SK-N-SH treated with all-trans-retinoic acid at 6 μM for 48 hours (cell line): ENCODE measurements at regions not wholly inside any gene's neighbourhood (a gene's known extent, or its start where the extent isn't known, plus 50 kb on each side); places are given as distances from the start of the nearest gene placed in this dataset.

Experiments used
- ATAC-seq: fragments of 200-7000 bp; cut with Tn5 transposase; 3 replicates; pipeline ENCODE4 v1.9.1; 2020; ENCODE audit warnings: mild to moderate bottlenecking, moderate library complexity
- ARNTL ChIP-seq: fragments of 450-650 bp; formaldehyde crosslinking; IDR thresholded peaks from 2 replicates; pipeline ENCODE4 v1.5.0; 2020; ENCODE audit warnings: low read depth, mild to moderate bottlenecking, moderate library complexity, borderline replicate concordance
- BACH2 ChIP-seq: fragments of 250-450 bp; sonication (Bioruptor Pico); IDR thresholded peaks from 2 replicates; pipeline ENCODE4 v1.9.0; 2021; ENCODE audit warnings: mild to moderate bottlenecking, borderline replicate concordance
- CSDC2 ChIP-seq: fragments of 250-450 bp; sonication (Bioruptor Pico); IDR thresholded peaks from 2 replicates; pipeline ENCODE4 v1.5.0; 2020; ENCODE audit warnings: mild to moderate bottlenecking, moderate library complexity
- ESRRG ChIP-seq: fragments of 250-450 bp; sonication (Bioruptor Pico); IDR thresholded peaks from 2 replicates; pipeline ENCODE4 v1.6.1; 2021; ENCODE audit warnings: mild to moderate bottlenecking
- GLIS3 ChIP-seq: fragments of 250-450 bp; sonication (Bioruptor Pico); IDR thresholded peaks from 2 replicates; pipeline ENCODE4 v1.5.0; 2020; ENCODE audit warnings: mild to moderate bottlenecking, moderate library complexity
- ISL1 ChIP-seq: fragments of 250-450 bp; sonication (Bioruptor Pico); IDR thresholded peaks from 2 replicates; pipeline ENCODE4 v2.1.2; 2022; ENCODE audit warnings: mild to moderate bottlenecking, moderate library complexity
- OSR1 ChIP-seq: fragments of 250-450 bp; sonication (Bioruptor Pico); IDR thresholded peaks from 2 replicates; pipeline ENCODE4 v1.8.0; 2022; ENCODE audit warnings: moderate library complexity, mild to moderate bottlenecking, inconsistent platforms
- PATZ1 ChIP-seq: fragments of 250-450 bp; sonication (Bioruptor Pico); IDR thresholded peaks from 2 replicates; pipeline ENCODE4 v1.8.0; 2020; ENCODE audit warnings: mild to moderate bottlenecking, moderate library complexity, borderline replicate concordance
- POU6F1 ChIP-seq: fragments of 250-450 bp; sonication (Bioruptor Pico); IDR thresholded peaks from 2 replicates; pipeline ENCODE4 v1.8.0; 2021; ENCODE audit warnings: low read depth, mild to moderate bottlenecking, moderate library complexity, borderline replicate concordance
- PPARA ChIP-seq: fragments of 250-450 bp; sonication (Bioruptor Pico); IDR thresholded peaks from 2 replicates; pipeline ENCODE4 v1.5.0; 2020; ENCODE audit warnings: mild to moderate bottlenecking, borderline replicate concordance
- RARB ChIP-seq: fragments of 250-450 bp; sonication (Bioruptor Pico); IDR thresholded peaks from 2 replicates; pipeline ENCODE4 v1.8.0; 2021; ENCODE audit warnings: mild to moderate bottlenecking, moderate library complexity
- SNAI2 ChIP-seq: fragments of 250-450 bp; sonication (Bioruptor Pico); IDR thresholded peaks from 2 replicates; pipeline ENCODE4 v1.5.0; 2020; ENCODE audit warnings: mild to moderate bottlenecking, moderate library complexity
- TCF4 ChIP-seq: fragments of 250-450 bp; sonication (Bioruptor Pico); IDR thresholded peaks from 2 replicates; pipeline ENCODE4 v1.8.0; 2021; ENCODE audit warnings: mild to moderate bottlenecking, moderate library complexity, borderline replicate concordance
- TOX ChIP-seq: fragments of 250-450 bp; sonication (Bioruptor Pico); IDR thresholded peaks from 2 replicates; pipeline ENCODE4 v1.8.0; 2021; ENCODE audit warnings: mild to moderate bottlenecking, moderate library complexity, borderline replicate concordance
- TSHZ2 ChIP-seq: fragments of 250-450 bp; sonication (Bioruptor Pico); IDR thresholded peaks from 2 replicates; pipeline ENCODE4 v1.5.0; 2020; ENCODE audit warnings: mild to moderate bottlenecking, moderate library complexity
- ZC3H10 ChIP-seq: fragments of 250-450 bp; sonication (Bioruptor Pico); IDR thresholded peaks from 2 replicates; pipeline ENCODE4 v1.5.1; 2021; ENCODE audit warnings: mild to moderate bottlenecking, moderate library complexity
- ZFP3 ChIP-seq: fragments of 250-450 bp; sonication (Bioruptor Pico); IDR thresholded peaks from 2 replicates; pipeline ENCODE4 v1.5.0; 2020; ENCODE audit warnings: mild to moderate bottlenecking, moderate library complexity
- ZFP30 ChIP-seq: fragments of 450-650 bp; formaldehyde crosslinking; IDR thresholded peaks from 2 replicates; pipeline ENCODE4 v1.5.0; 2022; ENCODE audit warnings: mild to moderate bottlenecking, moderate library complexity
- ZNF565 ChIP-seq: fragments of 450-650 bp; formaldehyde crosslinking; conservative IDR thresholded peaks from 2 replicates; pipeline ENCODE4 v1.5.0; 2020; ENCODE audit warnings: low read depth, mild to moderate bottlenecking, moderate library complexity
- ZNF70 ChIP-seq: fragments of 450-650 bp; formaldehyde crosslinking; IDR thresholded peaks from 2 replicates; pipeline ENCODE4 v1.5.0; 2020; ENCODE audit warnings: mild to moderate bottlenecking, moderate library complexity
- ZNF8 ChIP-seq: fragments of 450-650 bp; formaldehyde crosslinking; IDR thresholded peaks from 2 replicates; pipeline ENCODE4 v1.5.0; 2020; ENCODE audit warnings: mild to moderate bottlenecking, moderate library complexity
- TF ChIP-seq, protein P1 (sequence below): fragments of 250-450 bp; sonication (Bioruptor Pico); IDR thresholded peaks from 2 replicates; pipeline ENCODE4 v1.5.1; 2020; ENCODE audit warnings: low read depth, mild to moderate bottlenecking, moderate library complexity
- TF ChIP-seq, protein P2 (sequence below): fragments of 250-450 bp; sonication (Bioruptor Pico); IDR thresholded peaks from 2 replicates; pipeline ENCODE4 v1.5.1; 2021; ENCODE audit warnings: mild to moderate bottlenecking, moderate library complexity

GRCh38 chr3:166171695-166172094, 334.5 kb upstream of the BCHE start:
- TF ChIP-seq ZFP30 (CRISPR knock-in tag): no peak
- no peak for TF ChIP-seq ESRRG (CRISPR knock-in tag)
- TF ChIP-seq OSR1 (CRISPR knock-in tag): no peak
- TF ChIP-seq BACH2 (CRISPR knock-in tag): no peak
- no peak for TF ChIP-seq ZNF70
- TF ChIP-seq TSHZ2 (CRISPR knock-in tag): no peak
- TF ChIP-seq ZFP3 (CRISPR knock-in tag): no peak
- no peak for TF ChIP-seq PPARA (CRISPR knock-in tag)
- TF ChIP-seq, protein P1, sequence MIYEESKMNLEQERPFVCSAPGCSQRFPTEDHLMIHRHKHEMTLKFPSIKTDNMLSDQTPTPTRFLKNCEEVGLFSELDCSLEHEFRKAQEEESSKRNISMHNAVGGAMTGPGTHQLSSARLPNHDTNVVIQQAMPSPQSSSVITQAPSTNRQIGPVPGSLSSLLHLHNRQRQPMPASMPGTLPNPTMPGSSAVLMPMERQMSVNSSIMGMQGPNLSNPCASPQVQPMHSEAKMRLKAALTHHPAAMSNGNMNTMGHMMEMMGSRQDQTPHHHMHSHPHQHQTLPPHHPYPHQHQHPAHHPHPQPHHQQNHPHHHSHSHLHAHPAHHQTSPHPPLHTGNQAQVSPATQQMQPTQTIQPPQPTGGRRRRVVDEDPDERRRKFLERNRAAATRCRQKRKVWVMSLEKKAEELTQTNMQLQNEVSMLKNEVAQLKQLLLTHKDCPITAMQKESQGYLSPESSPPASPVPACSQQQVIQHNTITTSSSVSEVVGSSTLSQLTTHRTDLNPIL (CRISPR knock-in tag): no peak
- TF ChIP-seq, protein P2, sequence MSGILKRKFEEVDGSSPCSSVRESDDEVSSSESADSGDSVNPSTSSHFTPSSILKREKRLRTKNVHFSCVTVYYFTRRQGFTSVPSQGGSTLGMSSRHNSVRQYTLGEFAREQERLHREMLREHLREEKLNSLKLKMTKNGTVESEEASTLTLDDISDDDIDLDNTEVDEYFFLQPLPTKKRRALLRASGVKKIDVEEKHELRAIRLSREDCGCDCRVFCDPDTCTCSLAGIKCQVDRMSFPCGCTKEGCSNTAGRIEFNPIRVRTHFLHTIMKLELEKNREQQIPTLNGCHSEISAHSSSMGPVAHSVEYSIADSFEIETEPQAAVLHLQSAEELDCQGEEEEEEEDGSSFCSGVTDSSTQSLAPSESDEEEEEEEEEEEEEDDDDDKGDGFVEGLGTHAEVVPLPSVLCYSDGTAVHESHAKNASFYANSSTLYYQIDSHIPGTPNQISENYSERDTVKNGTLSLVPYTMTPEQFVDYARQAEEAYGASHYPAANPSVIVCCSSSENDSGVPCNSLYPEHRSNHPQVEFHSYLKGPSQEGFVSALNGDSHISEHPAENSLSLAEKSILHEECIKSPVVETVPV (CRISPR knock-in tag): no peak
- TF ChIP-seq ZNF8 (CRISPR knock-in tag): no peak
- TF ChIP-seq ZNF565 (CRISPR knock-in tag): no peak
- TF ChIP-seq RARB: no peak
- TF ChIP-seq PATZ1: no peak
- no peak for TF ChIP-seq ARNTL (CRISPR knock-in tag)
- TF ChIP-seq ISL1 (CRISPR knock-in tag): no peak
- no peak for TF ChIP-seq SNAI2
- no peak for TF ChIP-seq CSDC2 (CRISPR knock-in tag)
- no peak for TF ChIP-seq TCF4
- TF ChIP-seq TOX (CRISPR knock-in tag): no peak
- ATAC-seq: no peak

GRCh38 chr3:166169681-166170080, 332.5 kb upstream of the BCHE start:
- ATAC-seq: no peak
- no peak for TF ChIP-seq TSHZ2 (CRISPR knock-in tag)
- no peak for TF ChIP-seq SNAI2
- TF ChIP-seq ZC3H10 (CRISPR knock-in tag): no peak
- TF ChIP-seq ZNF70: no peak
- TF ChIP-seq ZFP30 (CRISPR knock-in tag): no peak
- no peak for TF ChIP-seq ESRRG (CRISPR knock-in tag)
- TF ChIP-seq, all 23 proteins: peak for 0

GRCh38 chr3:166127969-166128368, 290.7 kb upstream of the BCHE start:
- ATAC-seq: no peak
- TF ChIP-seq ESRRG (CRISPR knock-in tag): no peak
- TF ChIP-seq OSR1 (CRISPR knock-in tag): no peak
- TF ChIP-seq, protein P1 (CRISPR knock-in tag): no peak
- TF ChIP-seq ARNTL (CRISPR knock-in tag): no peak
- TF ChIP-seq CSDC2 (CRISPR knock-in tag): no peak
- TF ChIP-seq RARB: no peak
- no peak for TF ChIP-seq ZNF8 (CRISPR knock-in tag)
- no peak for TF ChIP-seq ZFP3 (CRISPR knock-in tag)
- no peak for TF ChIP-seq TCF4
- no peak for TF ChIP-seq GLIS3 (CRISPR knock-in tag)
- TF ChIP-seq ZC3H10 (CRISPR knock-in tag): no peak
- TF ChIP-seq POU6F1 (CRISPR knock-in tag): no peak
- no peak for TF ChIP-seq ZFP30 (CRISPR knock-in tag)
